ENCODE measurements at regions not wholly inside any gene's neighbourhood (a gene's known extent, or its start where the extent isn't known, plus 50 kb on each side); places are given as distances from the start of the nearest gene placed in this dataset.

DNA sequence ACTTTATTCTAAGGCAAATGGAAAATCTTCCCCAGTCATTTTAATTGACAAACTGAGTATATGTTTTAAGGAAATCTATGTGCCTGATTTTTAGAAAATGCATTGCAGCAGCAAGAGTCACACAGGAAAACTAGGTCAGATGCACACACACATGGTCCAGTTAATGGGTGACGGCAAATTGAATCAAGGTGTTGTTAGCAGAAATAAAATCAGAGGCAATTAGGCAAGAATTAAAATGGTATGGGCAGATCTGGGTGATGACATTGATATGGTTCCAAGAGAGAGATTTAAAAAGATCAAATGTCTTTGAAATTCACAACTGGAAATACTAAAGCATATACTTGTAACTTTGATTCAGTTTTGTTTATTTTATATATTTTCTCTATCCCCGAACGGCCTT, 174.2 kb upstream of the CDH19 start:
- intact Hi-C loops (cut with DNase I) = no loop called here
- no peak for DNase-seq

- intact Hi-C loops (cut with DNase I) = no loop called here
- DNase-seq = no peak
Measured at GRCh38 chr18:66769375-66769774, 165.5 kb upstream of the CDH19 start.

DNA sequence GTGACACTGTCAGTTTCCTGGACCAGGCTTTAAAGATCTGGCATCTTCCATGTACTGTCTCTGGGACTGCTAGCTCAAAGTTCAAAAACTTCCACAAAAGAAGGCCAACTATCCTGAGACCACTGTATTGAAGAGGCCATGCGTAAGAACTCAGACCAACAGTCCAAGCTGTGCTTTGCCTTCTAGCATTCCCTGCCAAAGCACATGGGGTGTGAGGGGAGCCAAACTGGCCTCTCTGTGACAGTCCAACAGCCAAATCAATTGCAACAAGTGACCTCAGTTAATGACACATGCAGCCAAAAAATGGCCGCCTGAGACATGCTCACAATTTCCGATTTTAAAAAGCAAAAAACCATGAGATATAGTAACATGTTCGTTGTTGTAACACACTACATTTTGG, 160.3 kb upstream of the CDH19 start:
- intact Hi-C loops (cut with DNase I) = no loop called here
- DNase-seq = peak in 2 of 10 donors; percentile 11 to 63

GRCh38 chr18:66761166-66761565, 157.3 kb upstream of the CDH19 start:
- DNase-seq = no peak
- intact Hi-C loops (cut with DNase I) = no loop called here

GRCh38 chr18:66760559-66760958, 156.7 kb upstream of the CDH19 start:
- no peak for DNase-seq
- intact Hi-C loops (cut with DNase I) = no loop called here

- no peak for DNase-seq
- intact Hi-C loops (cut with DNase I) = no loop called here
Measured at GRCh38 chr18:66759050-66759828, 155.3 kb upstream of the CDH19 start.

DNA sequence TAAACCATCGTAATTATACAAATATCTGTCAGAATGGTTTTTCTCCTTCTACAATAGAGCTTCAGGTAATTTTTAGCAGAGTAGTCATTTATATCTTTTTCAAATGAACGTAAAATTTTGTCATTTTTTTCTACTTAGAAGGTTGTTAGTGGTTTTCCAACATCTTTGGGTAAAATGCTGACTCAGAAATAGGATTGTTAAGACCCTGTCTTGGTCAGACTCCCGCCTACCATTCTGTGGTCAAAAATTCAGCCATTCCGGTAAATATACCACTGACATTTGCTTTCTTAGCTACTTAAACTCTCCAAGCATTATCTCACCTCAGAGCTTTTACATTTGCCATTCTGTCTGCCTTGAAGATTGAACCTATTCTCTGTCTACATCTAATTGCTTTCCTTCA, 154.1 kb upstream of the CDH19 start:
- DNase-seq = no peak
- intact Hi-C loops (cut with DNase I) = no loop called here

DNA sequence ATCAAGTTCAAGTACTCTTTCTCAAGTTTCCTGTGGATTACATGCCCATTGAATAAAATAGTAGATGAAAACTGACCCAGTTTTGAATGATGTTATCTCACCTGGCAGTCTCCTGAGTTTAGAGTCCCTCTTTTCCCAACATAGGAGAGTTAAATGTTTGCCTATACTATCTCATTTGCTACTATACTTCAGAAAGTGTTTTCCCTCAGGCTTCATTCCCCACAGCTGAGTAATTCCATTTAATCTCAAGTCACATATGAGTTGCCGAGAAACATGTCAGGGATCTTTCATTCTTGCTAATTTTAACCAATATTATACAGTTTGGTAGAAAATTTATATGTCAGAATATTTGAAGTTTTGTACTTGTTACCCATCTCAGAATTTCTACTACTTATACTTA, 150.4 kb upstream of the CDH19 start:
- no peak for DNase-seq

GRCh38 chr18:66752733-66753132, 148.8 kb upstream of the CDH19 start:
- intact Hi-C loops (cut with DNase I) = no loop called here
- no peak for DNase-seq

More for the DNA sequence above, 150.4 kb upstream of the CDH19 start:
- intact Hi-C loops (cut with DNase I) = no loop called here

DNA sequence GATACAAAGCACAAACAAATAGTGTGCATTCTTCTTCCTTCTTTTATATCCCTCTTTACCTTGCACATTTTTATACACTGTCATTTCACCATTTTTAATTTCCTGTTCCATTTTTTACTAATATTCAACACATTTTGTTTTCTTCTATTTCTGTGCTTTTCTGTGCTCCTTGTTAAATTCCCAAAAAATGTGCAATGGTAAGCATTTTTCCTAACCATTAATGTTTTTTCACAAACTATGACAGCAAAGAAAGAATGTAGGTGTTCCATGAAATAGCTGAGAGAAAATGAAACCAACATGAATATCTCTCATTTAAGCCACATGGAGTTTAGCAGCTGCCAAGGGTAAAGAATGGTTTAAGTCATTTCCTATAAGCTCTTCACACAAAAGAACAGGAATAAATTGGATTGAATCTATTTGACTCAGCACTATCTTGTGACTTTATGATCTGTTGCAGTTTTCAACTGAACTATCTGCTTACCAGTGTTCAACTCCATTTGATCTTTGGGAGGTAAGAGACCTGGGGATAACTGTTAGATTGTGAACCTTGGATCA, 145.7 kb upstream of the CDH19 start:
- intact Hi-C loops (cut with DNase I) = loop anchor here (10.0 kb wide), 1 partner anchor 195 kb away; no protein-coding TSS in a partner anchor
- no peak for DNase-seq

GRCh38 chr18:66749030-66749429, 145.1 kb upstream of the CDH19 start:
- intact Hi-C loops (cut with DNase I) = loop anchor here (10.0 kb wide), 1 partner anchor 194 kb away; no protein-coding TSS in a partner anchor
- no peak for DNase-seq

GRCh38 chr18:66742832-66743231, 138.9 kb upstream of the CDH19 start:
- intact Hi-C loops (cut with DNase I) = loop anchor here (10.0 kb wide), 1 partner anchor 188 kb away; no protein-coding TSS in a partner anchor
- no peak for DNase-seq

- intact Hi-C loops (cut with DNase I) = no loop called here
- DNase-seq = no peak
Measured at GRCh38 chr18:66735933-66736332, 132.0 kb upstream of the CDH19 start.

DNA sequence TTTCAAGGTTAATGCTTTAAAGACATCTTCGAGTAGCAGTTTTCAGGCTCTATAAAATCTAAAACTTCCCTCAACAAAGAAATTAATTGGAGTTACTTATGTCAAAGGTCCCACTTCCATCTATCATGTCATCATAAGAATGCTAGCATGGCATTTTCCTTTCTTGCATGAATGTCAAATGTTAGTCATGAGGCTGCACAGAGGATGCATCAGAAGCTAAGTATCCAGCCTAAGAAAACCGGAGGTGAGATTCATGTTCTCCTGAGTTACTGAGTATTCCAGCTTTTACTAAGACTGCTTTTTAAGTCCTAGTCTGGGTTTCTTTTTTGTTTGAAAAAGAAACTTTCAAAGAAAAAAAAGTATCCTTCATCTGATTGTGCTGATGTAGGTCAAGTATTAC, 130.6 kb upstream of the CDH19 start:
- intact Hi-C loops (cut with DNase I) = no loop called here
- no peak for DNase-seq

DNA sequence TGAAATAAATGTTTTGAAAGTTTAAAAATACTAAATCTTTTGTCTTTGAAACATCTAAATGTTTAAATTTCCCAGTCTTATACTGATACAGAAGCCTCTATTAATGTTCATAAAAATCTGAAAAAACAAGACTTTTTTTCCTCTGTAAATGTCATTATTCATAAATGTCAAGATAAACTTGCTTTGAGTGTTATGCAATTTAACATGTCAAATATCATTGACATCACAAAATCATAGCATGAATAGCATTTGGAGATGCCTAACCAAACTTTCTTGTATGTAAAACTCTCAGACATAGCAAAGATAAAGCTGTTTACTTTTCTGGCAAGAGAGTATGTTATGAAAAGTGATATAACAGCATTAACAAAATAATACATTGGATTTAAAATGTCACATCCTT, 128.0 kb upstream of the CDH19 start:
- no peak for DNase-seq
- intact Hi-C loops (cut with DNase I) = no loop called here

DNA sequence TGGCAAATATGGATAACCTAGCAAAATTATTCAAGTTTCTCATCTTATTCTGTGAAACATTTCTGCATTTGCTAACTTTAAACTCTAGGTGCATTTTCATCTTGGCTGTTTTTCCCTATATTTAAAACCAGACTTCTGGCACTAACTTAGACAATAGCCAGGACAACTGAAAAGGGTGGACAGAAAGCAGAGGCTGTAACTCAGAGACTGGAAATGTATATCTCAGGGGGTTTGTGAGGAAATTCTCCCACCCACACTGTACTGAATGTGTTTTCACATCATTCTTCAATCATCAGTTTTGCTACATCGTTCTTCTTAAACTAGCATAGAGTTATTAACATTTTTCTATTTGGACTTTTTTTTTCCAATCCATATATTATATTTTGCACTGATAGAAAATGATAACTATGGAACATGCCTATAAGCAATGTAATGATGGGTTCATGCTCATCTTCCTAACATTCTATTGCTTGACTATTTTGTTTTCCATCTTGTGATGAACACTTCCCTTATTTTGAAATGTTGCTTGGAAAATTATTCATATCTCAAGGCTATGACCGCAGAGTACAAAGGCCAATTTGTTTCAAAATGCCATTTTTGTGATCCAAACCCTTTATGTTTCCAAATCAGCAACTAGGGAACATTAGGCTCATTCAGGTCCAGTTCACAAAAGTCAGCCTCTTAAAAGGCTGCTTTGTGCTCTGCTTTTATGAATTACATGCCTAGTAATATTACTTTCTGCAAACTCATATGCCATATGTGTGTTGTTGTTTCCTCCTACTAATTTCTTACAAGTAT, 125.8 kb upstream of the CDH19 start:
- intact Hi-C loops (cut with DNase I) = no loop called here
- DNase-seq = no peak

DNA sequence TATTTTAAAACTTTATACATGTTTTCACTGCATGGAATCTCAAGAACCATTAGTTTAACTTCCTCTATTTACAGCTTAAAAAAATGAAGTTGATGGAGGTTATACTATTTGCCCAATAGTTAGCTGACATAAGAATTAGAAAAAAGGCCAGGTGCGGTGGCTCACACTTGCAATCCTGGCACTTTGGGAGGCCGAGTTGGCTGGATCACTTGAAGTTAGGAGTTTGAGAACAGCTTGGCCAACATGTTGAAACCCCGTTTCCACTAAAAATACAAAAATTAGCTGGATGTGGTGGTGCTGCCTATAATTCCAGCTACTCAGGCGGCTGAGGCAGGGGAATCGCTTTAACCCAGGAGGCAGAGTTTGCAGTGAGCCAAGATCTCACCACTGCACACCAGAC, 125.1 kb upstream of the CDH19 start:
- peak in 1 of 10 donors; percentile 68 for DNase-seq
- intact Hi-C loops (cut with DNase I) = no loop called here

DNA sequence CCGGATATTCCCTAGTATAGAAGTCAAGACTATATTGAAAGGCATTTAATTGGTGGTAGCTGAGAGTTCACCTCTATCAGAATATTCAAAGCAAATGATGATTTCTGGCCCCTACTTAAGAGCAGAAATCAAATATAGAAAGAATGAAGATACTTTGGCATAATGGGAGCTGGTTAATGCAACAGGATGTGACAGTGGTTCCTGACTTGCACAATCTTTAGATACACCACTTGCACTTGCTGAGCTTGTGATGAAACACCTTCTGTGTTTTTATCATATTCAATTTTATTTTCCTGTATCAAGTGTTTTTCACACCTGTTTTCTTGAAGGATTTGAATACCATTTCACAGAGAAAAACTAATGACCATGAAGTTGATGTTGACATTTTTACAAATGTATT, 124.1 kb upstream of the CDH19 start:
- intact Hi-C loops (cut with DNase I) = no loop called here
- no peak for DNase-seq

DNA sequence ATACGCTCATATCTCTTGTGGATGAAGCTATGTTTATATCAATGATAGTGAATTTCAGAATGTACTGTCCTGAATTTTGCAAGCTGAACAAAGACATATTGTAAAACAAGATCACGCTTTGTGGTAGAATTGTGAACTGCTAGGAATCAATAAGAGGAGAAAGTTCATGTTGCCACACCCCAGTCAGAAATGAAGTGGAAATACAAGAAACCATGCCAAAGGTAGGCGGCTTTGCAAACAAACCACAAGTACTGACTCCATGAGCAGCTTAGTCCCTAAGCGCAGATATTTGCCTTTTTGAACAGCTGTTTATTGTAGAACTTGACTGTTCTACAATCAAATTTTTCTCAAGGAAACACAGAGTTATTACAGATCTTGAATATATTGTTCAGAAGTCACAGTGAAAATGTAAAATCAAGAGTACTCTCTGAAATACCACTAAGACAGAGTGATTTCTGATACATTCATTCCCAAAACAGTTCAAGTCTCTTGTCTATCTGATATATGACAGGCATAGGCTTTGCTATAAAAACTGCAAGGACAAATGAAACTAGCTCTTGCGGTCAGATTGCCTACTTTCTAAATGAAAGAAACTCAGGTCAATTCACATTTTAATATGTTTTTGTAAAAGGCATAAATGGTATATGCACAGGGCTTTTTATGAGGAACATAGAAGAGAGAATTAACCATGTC, 120.9 kb upstream of the CDH19 start:
- no peak for DNase-seq
- intact Hi-C loops (cut with DNase I) = no loop called here

- DNase-seq = no peak
- intact Hi-C loops (cut with DNase I) = no loop called here
Measured at GRCh38 chr18:66722671-66723070, 118.8 kb upstream of the CDH19 start.

- intact Hi-C loops (cut with DNase I) = no loop called here
- no peak for DNase-seq
Measured at GRCh38 chr18:66708646-66709045, 104.8 kb upstream of the CDH19 start.
